ENCODE measurements at regions not wholly inside any gene's neighbourhood (a gene's known extent, or its start where the extent isn't known, plus 50 kb on each side); places are given as distances from the start of the nearest gene placed in this dataset.

- H3K27ac ChIP-seq (ENCODE audit: low read depth, low read length, severe bottlenecking) = no peak overlapping the region
- no peaks in the 10 kb centered on the region for H3K9me3 ChIP-seq (ENCODE audit: control insufficient read depth, low read length)
- WGBS, 2 experiments (ENCODE audit: insufficient coverage in 2 of 2) = 93 to 95% methylated on average over 12 to 17 of the region's 18 CpGs
- H3K36me3 ChIP-seq (ENCODE audit: control insufficient read depth, insufficient read depth, low read length) = no peaks in the 10 kb centered on the region
- H3K4me3 ChIP-seq (ENCODE audit: extremely low read depth, insufficient read depth, low read length, poor library complexity, severe bottlenecking) = no peak overlapping the region
- H3K4me1 ChIP-seq (ENCODE audit: control insufficient read depth, insufficient read depth, low read length, poor library complexity, severe bottlenecking) = no peaks in the 10 kb centered on the region
These were observed 490.9 kb downstream of the NPHP4 start for GRCh38 chr1:5501206-5501930.

GRCh38 chr1:5500541-5500940, 491.7 kb downstream of the NPHP4 start:
- no peak overlapping the region for H3K4me3 ChIP-seq (ENCODE audit: extremely low read depth, insufficient read depth, low read length, poor library complexity, severe bottlenecking)
- H3K27ac ChIP-seq (ENCODE audit: low read depth, low read length, severe bottlenecking) = no peak overlapping the region
- no peaks in the 10 kb centered on the region for H3K36me3 ChIP-seq (ENCODE audit: control insufficient read depth, insufficient read depth, low read length)
- 90 to 98% methylated on average over 18 to 20 of the region's 20 CpGs for WGBS, 2 experiments (ENCODE audit: insufficient coverage in 2 of 2)
- H3K9me3 ChIP-seq (ENCODE audit: control insufficient read depth, low read length) = no peaks in the 10 kb centered on the region
- no peaks in the 10 kb centered on the region for H3K4me1 ChIP-seq (ENCODE audit: control insufficient read depth, insufficient read depth, low read length, poor library complexity, severe bottlenecking)

GRCh38 chr1:5497503-5497902, 494.7 kb downstream of the NPHP4 start:
- WGBS, 2 experiments (ENCODE audit: insufficient coverage in 2 of 2) = 73 to 94% methylated on average over 3 to 4 of the region's 6 CpGs
- H3K4me1 ChIP-seq (ENCODE audit: control insufficient read depth, insufficient read depth, low read length, poor library complexity, severe bottlenecking) = no peaks in the 10 kb centered on the region
- H3K27ac ChIP-seq (ENCODE audit: low read depth, low read length, severe bottlenecking) = no peak overlapping the region
- H3K36me3 ChIP-seq (ENCODE audit: control insufficient read depth, insufficient read depth, low read length) = no peaks in the 10 kb centered on the region
- H3K9me3 ChIP-seq (ENCODE audit: control insufficient read depth, low read length) = no peaks in the 10 kb centered on the region
- no peak overlapping the region for H3K4me3 ChIP-seq (ENCODE audit: extremely low read depth, insufficient read depth, low read length, poor library complexity, severe bottlenecking)

- 81 to 93% methylated on average over 16 of the region's 16 CpGs for WGBS, 2 experiments (ENCODE audit: insufficient coverage in 2 of 2)
- H3K36me3 ChIP-seq (ENCODE audit: control insufficient read depth, insufficient read depth, low read length) = no peaks in the 10 kb centered on the region
These were observed 496.4 kb downstream of the NPHP4 start for GRCh38 chr1:5495596-5496410.

GRCh38 chr1:5494518-5494917, 497.7 kb downstream of the NPHP4 start:
- 84 to 90% methylated on average over 2 to 3 of the region's 7 CpGs for WGBS, 2 experiments (ENCODE audit: insufficient coverage in 2 of 2)
- Histone ChIP-seq H3K27ac (ENCODE audit: low read depth, low read length, severe bottlenecking) (no peak overlapping the region), H3K4me3 (ENCODE audit: extremely low read depth, insufficient read depth, low read length, poor library complexity, severe bottlenecking) (no peak overlapping the region)

More at GRCh38 chr1:5495596-5496410, 496.4 kb downstream of the NPHP4 start:
- Histone ChIP-seq H3K9me3 (ENCODE audit: control insufficient read depth, low read length) (no peaks in the 10 kb centered on the region), H3K27ac (ENCODE audit: low read depth, low read length, severe bottlenecking) (no peak overlapping the region), H3K4me3 (ENCODE audit: extremely low read depth, insufficient read depth, low read length, poor library complexity, severe bottlenecking) (no peak overlapping the region), H3K4me1 (ENCODE audit: control insufficient read depth, insufficient read depth, low read length, poor library complexity, severe bottlenecking) (no peaks in the 10 kb centered on the region)

GRCh38 chr1:5493851-5494311, 498.3 kb downstream of the NPHP4 start:
- Histone ChIP-seq H3K27ac (ENCODE audit: low read depth, low read length, severe bottlenecking) (no peak overlapping the region), H3K4me1 (ENCODE audit: control insufficient read depth, insufficient read depth, low read length, poor library complexity, severe bottlenecking) (no peaks in the 10 kb centered on the region), H3K36me3 (ENCODE audit: control insufficient read depth, insufficient read depth, low read length) (no peaks in the 10 kb centered on the region), H3K9me3 (ENCODE audit: control insufficient read depth, low read length) (no peaks in the 10 kb centered on the region), H3K4me3 (ENCODE audit: extremely low read depth, insufficient read depth, low read length, poor library complexity, severe bottlenecking) (no peak overlapping the region)
- 87 to 90% methylated on average over 5 to 6 of the region's 9 CpGs for WGBS, 2 experiments (ENCODE audit: insufficient coverage in 2 of 2)

More at GRCh38 chr1:5494518-5494917, 497.7 kb downstream of the NPHP4 start:
- H3K36me3 ChIP-seq (ENCODE audit: control insufficient read depth, insufficient read depth, low read length) = no peaks in the 10 kb centered on the region
- no peaks in the 10 kb centered on the region for H3K9me3 ChIP-seq (ENCODE audit: control insufficient read depth, low read length)
- no peaks in the 10 kb centered on the region for H3K4me1 ChIP-seq (ENCODE audit: control insufficient read depth, insufficient read depth, low read length, poor library complexity, severe bottlenecking)

GRCh38 chr1:5493275-5493674, 498.9 kb downstream of the NPHP4 start:
- 79 to 88% methylated on average over 3 to 4 of the region's 4 CpGs for WGBS, 2 experiments (ENCODE audit: insufficient coverage in 2 of 2)
- Histone ChIP-seq H3K27ac (ENCODE audit: low read depth, low read length, severe bottlenecking) (no peak overlapping the region), H3K36me3 (ENCODE audit: control insufficient read depth, insufficient read depth, low read length) (no peaks in the 10 kb centered on the region), H3K9me3 (ENCODE audit: control insufficient read depth, low read length) (no peaks in the 10 kb centered on the region), H3K4me3 (ENCODE audit: extremely low read depth, insufficient read depth, low read length, poor library complexity, severe bottlenecking) (no peak overlapping the region), H3K4me1 (ENCODE audit: control insufficient read depth, insufficient read depth, low read length, poor library complexity, severe bottlenecking) (no peaks in the 10 kb centered on the region)

- 79 to 92% methylated on average over 4 of the region's 4 CpGs for WGBS, 2 experiments (ENCODE audit: insufficient coverage in 2 of 2)
- Histone ChIP-seq H3K4me1 (ENCODE audit: control insufficient read depth, insufficient read depth, low read length, poor library complexity, severe bottlenecking) (no peaks in the 10 kb centered on the region), H3K4me3 (ENCODE audit: extremely low read depth, insufficient read depth, low read length, poor library complexity, severe bottlenecking) (no peak overlapping the region), H3K27ac (ENCODE audit: low read depth, low read length, severe bottlenecking) (no peak overlapping the region), H3K36me3 (ENCODE audit: control insufficient read depth, insufficient read depth, low read length) (no peaks in the 10 kb centered on the region), H3K9me3 (ENCODE audit: control insufficient read depth, low read length) (no peaks in the 10 kb centered on the region)
These were observed 499.4 kb downstream of the NPHP4 start for GRCh38 chr1:5492846-5493245.

- Histone ChIP-seq H3K4me1 (ENCODE audit: control insufficient read depth, insufficient read depth, low read length, poor library complexity, severe bottlenecking) (no peaks in the 10 kb centered on the region), H3K9me3 (ENCODE audit: control insufficient read depth, low read length) (no peaks in the 10 kb centered on the region), H3K36me3 (ENCODE audit: control insufficient read depth, insufficient read depth, low read length) (no peaks in the 10 kb centered on the region), H3K4me3 (ENCODE audit: extremely low read depth, insufficient read depth, low read length, poor library complexity, severe bottlenecking) (no peak overlapping the region), H3K27ac (ENCODE audit: low read depth, low read length, severe bottlenecking) (no peak overlapping the region)
- WGBS, 2 experiments (ENCODE audit: insufficient coverage in 2 of 2) = 68 to 91% methylated on average over 5 to 9 of the region's 9 CpGs
These were observed 500.9 kb downstream of the NPHP4 start for GRCh38 chr1:5491207-5491904.

- Histone ChIP-seq H3K4me3 (ENCODE audit: extremely low read depth, insufficient read depth, low read length, poor library complexity, severe bottlenecking) (no peak overlapping the region), H3K4me1 (ENCODE audit: control insufficient read depth, insufficient read depth, low read length, poor library complexity, severe bottlenecking) (no peaks in the 10 kb centered on the region), H3K9me3 (ENCODE audit: control insufficient read depth, low read length) (no peaks in the 10 kb centered on the region), H3K27ac (ENCODE audit: low read depth, low read length, severe bottlenecking) (no peak overlapping the region), H3K36me3 (ENCODE audit: control insufficient read depth, insufficient read depth, low read length) (no peaks in the 10 kb centered on the region)
- 91 to 97% methylated on average over 10 to 12 of the region's 12 CpGs for WGBS, 2 experiments (ENCODE audit: insufficient coverage in 2 of 2)
These were observed 501.6 kb downstream of the NPHP4 start for GRCh38 chr1:5490635-5491034.

Data from mesodermal cell (in vitro differentiated cells).